Mucosa of descending colon (tissue), 3 donors: ENCODE measurements at regions not wholly inside any gene's neighbourhood (a gene's known extent, or its start where the extent isn't known, plus 50 kb on each side); places are given as distances from the start of the nearest gene placed in this dataset.
A peak's percentile ranks its signal among the peaks of the same experiment; 100 is the strongest.

Experiments used
- ATAC-seq: fragments of 200-7000 bp; cut with Tn5 transposase; one replicate; pipeline ENCODE4 v1.9.1; 2020; ENCODE audit warnings: mild to moderate bottlenecking, moderate library complexity
- DNase-seq, 3 donors: peaks; one replicate each; pipeline ENCODE4 v3.0.0-alpha.2; 2020
- H3K36me3 ChIP-seq: fragments of 200-600 bp; one replicate; pipeline ENCODE4 v1.8.0; 2021; ENCODE audit warnings: low read depth, mild to moderate bottlenecking
- H3K4me1 ChIP-seq: fragments of 200-600 bp; one replicate; pipeline ENCODE4 v1.8.0; 2021; ENCODE audit warnings: low read depth, mild to moderate bottlenecking
- H3K4me3 ChIP-seq: fragments of 200-600 bp; one replicate; pipeline ENCODE4 v1.8.0; 2021; ENCODE audit warnings: mild to moderate bottlenecking
- H3K9me3 ChIP-seq: fragments of 200-600 bp; one replicate; pipeline ENCODE4 v1.8.0; 2021; ENCODE audit warnings: mild to moderate bottlenecking
- intact Hi-C, 2 donors: fragments of 100-400 bp; cut with DNase I in 1 of 2; cut with micrococcal nuclease in 1 of 2; formaldehyde crosslinking; loops; one replicate each; pipeline versions ENCODE4 v1.11.0 to v1.11.1; 2022; cut with DNase I, micrococcal nuclease
- TF ChIP-seq, protein P1 (sequence below): fragments of 200-600 bp; IDR thresholded peaks from one replicate; pipeline ENCODE4 v1.8.0; 2022; ENCODE audit warnings: antibody characterized with exemption, mild to moderate bottlenecking
- donor health status: DM: no; HTN: no; CAD: no; lungs with moderate emphysema.
- donor health status: DM: no; HTN: no; CAD: no.
- donor health status: DM: no; HTN: yes; CAD: no.

DNA sequence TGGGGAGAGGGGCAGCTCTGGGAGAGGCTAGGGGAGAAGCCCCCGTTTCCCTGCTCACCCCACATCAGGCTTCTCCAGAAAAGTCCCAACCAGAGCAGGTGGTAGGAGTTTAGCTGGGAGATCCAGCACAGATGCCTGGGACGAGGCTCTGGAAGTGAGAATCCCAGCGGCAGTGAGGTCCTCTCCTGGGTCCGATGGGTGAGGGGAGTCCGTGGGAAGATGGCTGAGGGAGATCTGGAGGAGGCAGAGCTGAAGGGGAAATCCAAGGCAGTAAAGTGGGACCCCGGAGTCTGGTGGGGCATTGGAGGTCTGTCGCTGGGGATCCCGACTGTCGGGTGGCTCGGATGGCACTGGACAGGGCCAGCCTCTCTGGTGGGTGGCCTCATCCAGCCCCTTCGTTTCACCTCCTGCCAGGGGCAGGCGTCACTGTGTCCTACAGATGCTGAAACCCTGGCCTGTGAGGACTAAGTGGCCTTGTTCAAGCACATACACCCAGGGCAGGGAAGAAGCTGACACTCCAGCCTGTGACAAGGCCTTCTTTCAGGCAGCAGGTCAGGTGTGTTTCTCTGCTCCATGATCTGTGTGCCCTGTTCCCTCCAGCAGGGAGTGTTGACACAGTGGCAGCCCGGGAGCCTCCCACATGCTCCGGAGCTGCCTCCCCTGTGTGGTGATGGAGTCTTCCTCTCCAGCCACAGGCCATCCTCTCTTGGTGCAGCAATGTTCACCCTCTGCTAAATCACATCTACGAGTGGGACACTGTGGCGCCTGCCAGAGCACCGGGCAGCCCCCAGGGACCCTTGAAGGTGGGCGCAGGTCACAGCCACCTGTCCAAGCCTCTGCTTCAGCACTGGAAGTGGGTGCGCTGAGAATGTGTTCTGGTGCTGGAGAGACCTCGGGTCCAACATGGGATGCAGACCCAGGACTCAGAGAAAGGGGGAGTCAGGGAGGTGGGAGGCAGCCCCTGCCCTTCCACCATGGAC, 850.8 kb downstream of the BRD1 start:
- no peak for ATAC-seq
- TF ChIP-seq, protein P1, sequence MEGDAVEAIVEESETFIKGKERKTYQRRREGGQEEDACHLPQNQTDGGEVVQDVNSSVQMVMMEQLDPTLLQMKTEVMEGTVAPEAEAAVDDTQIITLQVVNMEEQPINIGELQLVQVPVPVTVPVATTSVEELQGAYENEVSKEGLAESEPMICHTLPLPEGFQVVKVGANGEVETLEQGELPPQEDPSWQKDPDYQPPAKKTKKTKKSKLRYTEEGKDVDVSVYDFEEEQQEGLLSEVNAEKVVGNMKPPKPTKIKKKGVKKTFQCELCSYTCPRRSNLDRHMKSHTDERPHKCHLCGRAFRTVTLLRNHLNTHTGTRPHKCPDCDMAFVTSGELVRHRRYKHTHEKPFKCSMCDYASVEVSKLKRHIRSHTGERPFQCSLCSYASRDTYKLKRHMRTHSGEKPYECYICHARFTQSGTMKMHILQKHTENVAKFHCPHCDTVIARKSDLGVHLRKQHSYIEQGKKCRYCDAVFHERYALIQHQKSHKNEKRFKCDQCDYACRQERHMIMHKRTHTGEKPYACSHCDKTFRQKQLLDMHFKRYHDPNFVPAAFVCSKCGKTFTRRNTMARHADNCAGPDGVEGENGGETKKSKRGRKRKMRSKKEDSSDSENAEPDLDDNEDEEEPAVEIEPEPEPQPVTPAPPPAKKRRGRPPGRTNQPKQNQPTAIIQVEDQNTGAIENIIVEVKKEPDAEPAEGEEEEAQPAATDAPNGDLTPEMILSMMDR, result no peak
- Histone ChIP-seq H3K9me3 (no peaks in the 10 kb centered on the region), H3K4me3 (no peak overlapping the region), H3K36me3 (no peaks in the 10 kb centered on the region), H3K4me1 (no peaks in the 10 kb centered on the region)
- intact Hi-C loops, result no loop called here
- no peak for DNase-seq

DNA sequence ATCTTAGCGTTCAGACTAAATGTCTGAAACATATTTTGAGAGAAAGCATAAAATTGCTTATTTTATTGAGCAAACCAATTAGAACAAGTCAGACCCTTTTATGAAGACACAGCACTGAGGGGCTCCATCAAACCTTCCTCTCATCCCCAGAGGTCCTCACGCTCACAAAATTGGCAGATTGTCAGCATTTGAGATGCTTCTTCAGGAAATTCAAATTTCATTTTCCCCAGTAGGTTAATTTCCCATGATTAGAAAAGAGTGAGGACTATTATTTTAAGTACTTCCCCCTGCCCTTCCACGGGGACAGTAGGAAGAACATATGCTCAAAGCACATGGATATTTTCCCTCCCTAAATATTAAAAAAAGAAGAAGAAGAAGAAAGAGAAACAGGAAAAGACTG, 851.8 kb downstream of the BRD1 start:
- intact Hi-C loops, result no loop called here
- no peaks in the 10 kb centered on the region for H3K9me3 ChIP-seq
- H3K36me3 ChIP-seq, result no peaks in the 10 kb centered on the region
- TF ChIP-seq, protein P1, result no peak
- no peaks in the 10 kb centered on the region for H3K4me1 ChIP-seq
- no peak for ATAC-seq
- no peak for DNase-seq
- H3K4me3 ChIP-seq, result no peak overlapping the region

DNA sequence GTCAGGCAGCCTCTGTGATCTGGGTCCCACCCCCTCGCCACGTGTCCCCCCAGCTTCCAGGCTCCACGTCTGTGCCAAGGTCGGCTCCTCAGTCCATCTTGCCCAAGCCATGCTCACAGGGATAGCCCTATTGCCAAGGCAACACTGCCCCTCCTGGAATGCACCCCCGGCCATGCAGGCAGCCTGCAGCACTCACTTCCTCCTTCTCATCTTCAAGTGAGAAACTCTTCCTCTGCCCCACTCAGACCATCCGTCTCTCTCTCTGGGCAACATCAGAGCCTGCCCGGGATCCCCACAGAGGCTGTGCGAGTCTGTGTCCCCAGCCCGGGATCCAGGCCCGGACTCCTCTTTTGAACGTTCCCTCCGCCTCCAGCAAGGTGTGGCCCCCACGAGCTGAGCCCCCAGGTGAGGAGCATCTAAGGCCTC, 852.3 kb downstream of the BRD1 start:
- intact Hi-C loops, result no loop called here

DNA sequence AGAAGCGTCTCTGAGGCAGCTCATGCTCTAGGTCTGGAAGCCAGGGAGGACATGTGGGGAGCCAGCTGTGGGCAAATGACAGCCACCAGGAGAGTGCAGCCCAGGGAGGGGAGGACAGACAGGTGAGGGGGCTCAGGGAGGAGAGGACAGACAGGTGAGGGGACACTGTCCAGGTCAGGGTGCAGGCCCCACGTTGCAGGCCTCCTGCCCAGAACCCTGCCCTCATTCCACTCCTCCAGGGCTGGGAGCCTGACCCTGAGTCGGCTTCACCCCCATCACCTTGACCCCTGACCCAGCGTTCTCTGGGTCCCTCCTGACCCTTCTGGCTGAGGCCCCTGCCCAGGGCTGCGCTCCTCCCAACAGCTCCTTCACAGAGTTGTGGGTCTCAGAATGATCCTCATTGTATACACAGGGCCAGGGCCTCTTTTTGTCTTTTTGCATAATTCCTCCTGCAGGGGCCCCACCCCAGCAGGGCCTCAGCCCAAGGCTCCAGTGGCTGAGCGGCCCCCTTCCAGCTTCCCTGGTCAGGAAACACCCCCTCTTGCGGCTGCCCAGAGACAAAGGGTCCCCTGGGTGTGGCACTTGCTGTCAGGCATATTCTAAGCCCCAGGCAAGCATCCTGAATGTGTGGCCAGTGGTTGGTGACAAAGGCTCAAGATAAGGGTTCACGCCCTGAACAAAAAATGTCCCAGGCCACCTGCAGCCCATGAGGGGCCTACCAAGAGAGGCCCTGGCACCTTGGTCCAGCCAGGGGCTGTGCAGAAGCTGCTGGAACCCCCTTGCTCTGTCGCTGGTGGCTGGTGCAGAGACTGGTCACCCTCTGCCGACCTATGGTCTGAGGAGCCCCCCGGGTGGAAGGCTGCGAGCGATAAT, 853.0 kb downstream of the BRD1 start:
- ATAC-seq, result no peak
- intact Hi-C loops, result no loop called here
- H3K9me3 ChIP-seq, result no peaks in the 10 kb centered on the region
- TF ChIP-seq, protein P1, result no peak
- DNase-seq, result peak in 1 of 3 donors; percentile 3
- H3K36me3 ChIP-seq, result no peaks in the 10 kb centered on the region
- H3K4me1 ChIP-seq, result no peaks in the 10 kb centered on the region
- H3K4me3 ChIP-seq, result no peak overlapping the region

More for the DNA sequence above, 852.3 kb downstream of the BRD1 start:
- TF ChIP-seq, protein P1, result no peak
- no peak for ATAC-seq
- no peak for DNase-seq
- no peaks in the 10 kb centered on the region for H3K36me3 ChIP-seq
- H3K4me1 ChIP-seq, result no peaks in the 10 kb centered on the region
- H3K4me3 ChIP-seq, result no peak overlapping the region
- no peaks in the 10 kb centered on the region for H3K9me3 ChIP-seq

DNA sequence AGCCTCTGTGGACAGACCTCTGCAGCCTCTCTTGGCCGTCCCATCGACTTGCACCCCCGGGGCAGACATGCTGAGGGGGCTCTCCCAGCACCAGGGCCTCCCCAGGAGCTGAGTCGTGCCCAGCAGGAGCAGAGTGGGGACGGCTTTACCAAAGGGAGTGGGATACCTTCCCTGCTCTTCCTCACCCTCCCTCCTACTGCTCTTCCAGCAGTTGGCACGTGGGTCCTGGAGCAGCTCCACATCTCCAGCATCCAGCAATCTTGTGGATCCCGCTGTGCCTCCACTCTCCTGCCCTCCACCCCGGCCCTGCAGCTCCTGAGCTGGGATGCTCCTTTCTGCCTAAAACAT, 854.0 kb downstream of the BRD1 start:
- peak in 1 of 3 donors; percentile 26 for DNase-seq
- no peak overlapping the region for H3K4me3 ChIP-seq
- no peaks in the 10 kb centered on the region for H3K9me3 ChIP-seq
- H3K36me3 ChIP-seq, result no peaks in the 10 kb centered on the region
- H3K4me1 ChIP-seq, result no peaks in the 10 kb centered on the region
- TF ChIP-seq, protein P1, result no peak
- no peak for ATAC-seq
- intact Hi-C loops, result no loop called here
